Immature natural killer cell (primary cell): ENCODE measurements at regions not wholly inside any gene's neighbourhood (a gene's known extent, or its start where the extent isn't known, plus 50 kb on each side); places are given as distances from the start of the nearest gene placed in this dataset.
"Not testable (repeated sequence)": the region's sequence is repeated elsewhere in the genome, so short reads cannot be mapped to it uniquely, and the experiment has no call there.

ENCODE experiments used
- DNase-seq, 3 donors: peaks; one replicate each; pipeline ENCODE4 v3.0.0; 2022; ENCODE audit warnings: mixed read lengths in 1 of 3
- H3K27ac Mint-ChIP-seq, 6 donors: one replicate each; pipeline ENCODE4 v1.8.0; 2020; ENCODE audit warnings: mixed read lengths in 6 of 6, mild to moderate bottlenecking in 5 of 6, inconsistent platforms in 4 of 6, moderate library complexity in 3 of 6
- H3K27me3 Mint-ChIP-seq, 3 donors: one replicate each; pipeline ENCODE4 v1.8.0; 2020 to 2021; ENCODE audit warnings: low read depth in 3 of 3, mild to moderate bottlenecking in 3 of 3, mixed read lengths in 3 of 3, moderate library complexity in 3 of 3, inconsistent platforms in 1 of 3
- H3K36me3 Mint-ChIP-seq, 3 donors: one replicate each; pipeline ENCODE4 v1.8.0; 2020; ENCODE audit warnings: mixed read lengths in 3 of 3, inconsistent platforms in 2 of 3, mild to moderate bottlenecking in 2 of 3
- H3K4me1 Mint-ChIP-seq, 2 donors: one replicate each; pipeline ENCODE4 v1.8.0; 2020; ENCODE audit warnings: inconsistent platforms in 2 of 2, mild to moderate bottlenecking in 2 of 2, mixed read lengths in 2 of 2, moderate library complexity in 1 of 2
- H3K4me3 Mint-ChIP-seq, 5 donors: one replicate each; pipeline ENCODE4 v1.8.0; 2020; ENCODE audit warnings: mild to moderate bottlenecking in 5 of 5, mixed read lengths in 5 of 5, inconsistent platforms in 3 of 5, moderate library complexity in 3 of 5
- H3K9me3 Mint-ChIP-seq, 6 donors: one replicate each; pipeline ENCODE4 v1.8.0; 2020; ENCODE audit warnings: mild to moderate bottlenecking in 6 of 6, mixed read lengths in 6 of 6, inconsistent platforms in 4 of 6, moderate library complexity in 3 of 6

DNA sequence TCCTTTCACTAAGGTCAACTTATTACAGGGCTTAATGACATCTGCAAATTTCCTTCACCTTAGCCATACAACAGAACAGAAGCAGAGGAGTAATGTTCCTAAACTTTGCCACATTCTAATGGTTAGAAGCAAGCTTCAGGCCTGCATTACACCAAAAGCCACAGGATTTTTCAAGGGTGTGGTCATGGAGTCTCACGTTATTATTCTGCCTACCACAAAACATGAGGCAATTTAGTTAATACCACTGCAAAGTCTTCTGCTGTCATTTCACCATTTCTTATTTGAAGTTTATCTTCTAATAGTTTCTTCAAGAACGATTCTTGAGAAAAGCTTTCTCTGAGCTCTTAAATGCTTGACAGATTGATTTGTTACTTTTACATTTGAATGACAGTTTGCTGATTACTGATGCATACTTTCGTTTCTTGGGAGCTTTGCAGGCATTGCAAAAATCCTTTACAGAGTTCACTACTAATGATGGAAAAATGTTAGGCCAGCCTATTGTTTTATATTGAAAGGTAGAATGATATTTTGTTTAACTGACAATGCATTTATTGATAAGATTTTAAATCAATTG is 1257.1 kb downstream of the NSUN3 start:
- Mint-ChIP-seq H3K27me3 (no peaks in the 10 kb centered on the region), H3K4me3 (no peak overlapping the region), H3K36me3 (no peaks in the 10 kb centered on the region), H3K4me1 (no peaks in the 10 kb centered on the region), H3K9me3 (peaks cover 11 to 47% (median 29%) of the 10 kb centered on the region in 6 donors), H3K27ac (no peak overlapping the region)
- DNase-seq = no peak

DNA sequence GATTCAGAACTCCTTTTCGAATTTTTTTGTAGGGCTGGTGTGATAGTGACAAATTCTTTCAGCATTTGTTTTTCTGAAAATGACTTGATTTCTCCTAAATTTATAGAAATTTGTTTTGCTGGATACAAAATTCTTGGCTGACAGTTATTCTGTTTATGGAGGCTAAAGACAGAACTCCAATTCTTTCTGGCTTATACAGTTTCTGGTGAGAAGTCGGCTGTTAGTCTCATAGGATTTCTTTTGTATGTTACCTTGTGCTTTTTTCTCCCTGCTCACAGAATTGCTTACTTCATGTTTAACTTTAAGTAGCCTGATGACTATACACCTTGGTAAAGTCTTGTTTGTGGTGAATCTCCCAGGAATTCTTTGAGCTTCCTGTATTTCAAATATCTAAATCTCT is 1264.6 kb downstream of the NSUN3 start:
- H3K4me1 Mint-ChIP-seq = no peaks in the 10 kb centered on the region
- peaks cover 15 to 67% (median 45%) of the 10 kb centered on the region in 6 donors for H3K9me3 Mint-ChIP-seq
- H3K27me3 Mint-ChIP-seq = peaks cover 0 to 3% (median 0%) of the 10 kb centered on the region in 3 donors
- H3K27ac Mint-ChIP-seq = no peak overlapping the region
- no peak overlapping the region for H3K4me3 Mint-ChIP-seq
- DNase-seq = no peak
- no peaks in the 10 kb centered on the region for H3K36me3 Mint-ChIP-seq

DNA sequence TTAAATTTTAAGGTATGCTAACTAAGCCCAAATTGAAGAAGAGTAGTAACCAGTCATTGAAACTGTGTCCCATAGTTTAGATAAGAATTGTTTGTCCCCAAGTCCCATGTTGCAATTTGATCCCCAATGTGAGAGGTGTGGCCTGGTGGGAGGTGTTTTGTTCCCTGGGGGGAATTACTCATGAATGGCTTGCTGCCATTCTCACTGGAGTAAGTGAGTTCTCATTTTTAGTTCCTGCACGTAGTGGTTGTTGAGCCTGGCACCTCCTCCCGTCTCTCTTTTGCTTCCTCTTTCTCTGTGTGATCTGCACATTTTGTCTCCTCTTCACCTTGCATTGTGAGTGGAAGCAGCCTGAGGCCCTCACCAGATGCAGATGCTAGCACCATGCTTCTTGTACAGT is 1271.0 kb downstream of the NSUN3 start:
- H3K4me1 Mint-ChIP-seq = no peaks in the 10 kb centered on the region

DNA sequence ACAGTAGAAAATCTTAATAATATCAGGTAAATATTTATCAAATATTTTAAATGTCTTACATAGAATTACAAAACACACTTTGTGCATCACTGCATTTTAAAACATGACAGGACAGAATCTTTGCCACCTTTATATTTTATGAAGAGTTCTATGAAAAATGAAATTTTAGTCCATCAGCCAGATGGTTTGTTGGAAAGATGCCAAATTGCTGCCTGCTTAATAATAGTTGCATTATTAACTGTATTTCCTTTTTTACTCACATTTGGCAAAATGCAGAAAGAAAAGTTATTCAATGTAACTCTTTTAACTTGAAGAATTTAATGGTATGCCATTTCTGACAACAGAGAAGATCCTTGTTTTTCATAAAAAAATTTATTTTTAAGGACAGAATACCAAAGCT is 1271.6 kb downstream of the NSUN3 start:
- Mint-ChIP-seq H3K27ac (no peak overlapping the region), H3K27me3 (peaks cover 0 to 4% (median 0%) of the 10 kb centered on the region in 3 donors), H3K4me1 (no peaks in the 10 kb centered on the region), H3K4me3 (no peak overlapping the region), H3K36me3 (no peaks in the 10 kb centered on the region), H3K9me3 (peaks cover 1 to 22% (median 16%) of the 10 kb centered on the region in 6 donors)
- DNase-seq = no peak

More for the DNA sequence above, 1271.0 kb downstream of the NSUN3 start:
- DNase-seq = no peak
- H3K36me3 Mint-ChIP-seq = no peaks in the 10 kb centered on the region
- H3K27ac Mint-ChIP-seq = no peak overlapping the region
- peaks cover 3 to 28% (median 21%) of the 10 kb centered on the region in 6 donors for H3K9me3 Mint-ChIP-seq
- H3K4me3 Mint-ChIP-seq = no peak overlapping the region
- H3K27me3 Mint-ChIP-seq = peaks cover 0 to 2% (median 0%) of the 10 kb centered on the region in 3 donors

DNA sequence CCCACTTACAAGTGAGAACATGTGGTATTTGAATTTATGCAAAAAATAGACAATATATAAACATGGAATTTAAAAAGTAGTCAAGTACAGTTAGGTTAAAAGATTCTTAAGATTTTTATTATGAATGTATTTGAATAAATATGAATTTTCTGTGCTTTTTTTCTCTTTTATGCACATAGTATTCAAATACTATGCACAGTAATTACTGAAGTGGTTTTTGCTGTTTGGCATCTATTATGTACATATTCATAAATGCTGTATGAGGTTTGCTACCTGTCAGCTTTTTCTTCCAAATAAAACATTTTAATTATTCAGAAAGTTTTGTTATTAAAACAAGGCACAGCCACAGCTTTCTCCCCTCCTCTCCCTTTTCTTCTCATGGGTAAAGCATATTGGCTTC is 1272.7 kb downstream of the NSUN3 start:
- peaks cover 0 to 5% (median 0%) of the 10 kb centered on the region in 3 donors for H3K27me3 Mint-ChIP-seq
- no peak overlapping the region for H3K4me3 Mint-ChIP-seq
- H3K9me3 Mint-ChIP-seq = peaks cover 1 to 20% (median 13%) of the 10 kb centered on the region in 6 donors
- H3K4me1 Mint-ChIP-seq = no peaks in the 10 kb centered on the region
- DNase-seq = no peak
- H3K27ac Mint-ChIP-seq = no peak overlapping the region
- no peaks in the 10 kb centered on the region for H3K36me3 Mint-ChIP-seq

DNA sequence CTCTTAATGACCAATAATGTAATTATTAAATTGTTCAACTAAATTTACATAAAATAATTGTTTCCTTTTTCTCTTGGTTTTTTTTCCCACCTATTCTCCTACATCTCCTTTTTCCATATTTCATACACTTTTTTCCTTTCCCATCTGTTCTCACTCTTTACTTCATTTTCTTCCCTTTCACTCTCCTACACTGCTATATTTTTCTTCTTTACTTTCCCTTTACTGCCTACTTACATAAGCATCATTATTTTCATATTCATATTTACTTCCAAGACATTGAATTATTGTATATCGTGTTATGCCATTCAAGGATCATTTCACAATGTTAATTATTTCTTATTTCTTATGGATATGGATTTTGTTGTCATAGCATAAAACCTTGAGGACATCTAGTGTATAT is 1275.6 kb downstream of the NSUN3 start:
- Mint-ChIP-seq H3K36me3 (no peaks in the 10 kb centered on the region), H3K4me1 (no peaks in the 10 kb centered on the region), H3K27me3 (peaks cover 0 to 5% (median 0%) of the 10 kb centered on the region in 3 donors), H3K4me3 (no peak overlapping the region), H3K27ac (no peak overlapping the region), H3K9me3 (peaks cover 3 to 28% (median 14%) of the 10 kb centered on the region in 6 donors)
- DNase-seq = no peak

DNA sequence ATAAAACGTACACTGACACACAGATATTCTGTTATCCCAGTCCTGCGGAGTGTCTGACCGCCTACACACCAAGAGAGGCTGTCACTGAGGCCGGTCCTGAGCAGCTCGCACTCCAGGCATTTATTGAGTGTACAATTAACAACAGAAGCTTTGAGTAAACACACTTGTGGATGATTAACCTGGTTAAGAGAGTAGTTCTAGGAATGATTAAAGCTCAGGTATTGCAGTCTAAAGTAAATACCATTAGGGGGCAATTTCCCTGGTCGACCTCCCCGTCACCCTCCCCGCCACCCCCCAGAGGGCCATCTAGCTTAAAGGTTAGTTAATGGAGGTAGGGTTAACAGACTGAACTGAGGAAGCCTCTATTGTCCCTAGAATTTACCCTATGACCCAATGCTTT is 1278.5 kb downstream of the NSUN3 start:
- Mint-ChIP-seq H3K36me3 (no peaks in the 10 kb centered on the region), H3K27ac (no peak overlapping the region), H3K27me3 (peaks cover 0 to 9% (median 2%) of the 10 kb centered on the region in 3 donors), H3K4me3 (no peak overlapping the region), H3K4me1 (no peaks in the 10 kb centered on the region), H3K9me3 (peaks cover 3 to 31% (median 18%) of the 10 kb centered on the region in 6 donors)
- DNase-seq = no peak

DNA sequence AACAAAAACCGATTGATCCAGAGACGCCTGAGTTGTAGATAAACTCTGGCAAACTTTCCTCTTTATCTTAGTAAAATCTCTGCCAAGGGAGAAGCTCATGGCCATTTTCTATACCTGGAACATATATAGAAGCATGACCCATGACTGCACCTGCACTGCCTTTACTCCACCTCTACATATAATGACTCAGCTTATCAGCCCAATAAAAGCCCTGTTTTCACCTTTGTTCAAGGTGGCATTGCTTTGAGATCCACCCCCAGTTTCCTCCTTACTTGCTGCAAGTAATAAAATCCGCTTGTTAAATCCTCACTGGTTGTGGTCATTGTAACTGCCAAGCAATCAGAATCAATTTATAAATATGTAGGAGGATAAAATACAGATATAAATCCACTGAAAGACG is 1280.4 kb downstream of the NSUN3 start:
- no peaks in the 10 kb centered on the region for H3K36me3 Mint-ChIP-seq
- H3K27me3 Mint-ChIP-seq = peaks cover 0 to 9% (median 2%) of the 10 kb centered on the region in 3 donors
- no peaks in the 10 kb centered on the region for H3K4me1 Mint-ChIP-seq
- H3K27ac Mint-ChIP-seq = no peak overlapping the region
- no peak overlapping the region for H3K4me3 Mint-ChIP-seq
- H3K9me3 Mint-ChIP-seq = peaks cover 3 to 40% (median 22%) of the 10 kb centered on the region in 6 donors
- DNase-seq = no peak

DNA sequence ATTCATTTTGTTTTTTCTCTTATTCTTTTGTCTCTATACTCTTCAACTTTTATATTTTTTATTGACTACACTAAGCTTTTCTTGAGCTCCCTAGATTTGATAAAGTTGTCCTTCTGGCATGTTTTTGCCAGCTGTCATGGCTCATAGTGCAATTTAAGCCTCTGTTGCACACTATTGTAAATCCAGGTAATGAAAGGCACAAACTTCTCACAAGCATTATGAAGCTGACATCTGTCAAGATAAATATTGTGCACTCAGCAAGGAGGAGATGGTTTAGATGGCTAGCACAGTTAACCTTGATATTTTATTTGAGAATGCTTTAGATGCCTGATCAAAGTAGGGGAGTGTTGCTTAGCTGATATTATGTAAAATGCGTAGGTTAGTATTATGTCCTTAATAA is 1280.9 kb downstream of the NSUN3 start:
- no peak overlapping the region for H3K27ac Mint-ChIP-seq
- H3K27me3 Mint-ChIP-seq = peaks cover 0 to 7% (median 2%) of the 10 kb centered on the region in 3 donors
- peaks cover 2 to 39% (median 20%) of the 10 kb centered on the region in 6 donors for H3K9me3 Mint-ChIP-seq
- no peak for DNase-seq
- H3K4me1 Mint-ChIP-seq = no peaks in the 10 kb centered on the region
- no peaks in the 10 kb centered on the region for H3K36me3 Mint-ChIP-seq
- no peak overlapping the region for H3K4me3 Mint-ChIP-seq

DNA sequence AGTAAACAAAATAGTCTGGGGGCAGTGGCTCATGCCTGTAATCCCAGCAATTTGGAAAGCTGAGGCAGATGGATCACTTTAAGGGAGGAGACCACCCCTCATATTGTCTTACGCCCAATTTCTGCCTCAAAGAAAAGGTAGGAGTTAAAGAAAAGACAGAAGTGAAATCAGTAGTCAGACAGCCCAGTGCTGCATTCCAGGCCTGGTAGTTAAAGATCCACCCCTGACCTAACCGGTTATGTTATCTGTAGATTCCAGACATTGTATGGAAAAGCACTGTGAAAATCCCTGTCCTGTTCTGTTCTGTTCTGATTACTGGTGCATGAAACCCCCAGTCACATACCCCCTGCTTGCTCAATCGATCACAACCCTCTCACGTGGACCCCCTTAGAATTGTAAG is 1285.1 kb downstream of the NSUN3 start:
- not testable (repeated sequence) for H3K27ac Mint-ChIP-seq, H3K4me3 Mint-ChIP-seq, H3K36me3 Mint-ChIP-seq, DNase-seq, H3K4me1 Mint-ChIP-seq, H3K27me3 Mint-ChIP-seq
- H3K9me3 Mint-ChIP-seq = peaks cover 6 to 51% (median 23%) of the 10 kb centered on the region in 6 donors

DNA sequence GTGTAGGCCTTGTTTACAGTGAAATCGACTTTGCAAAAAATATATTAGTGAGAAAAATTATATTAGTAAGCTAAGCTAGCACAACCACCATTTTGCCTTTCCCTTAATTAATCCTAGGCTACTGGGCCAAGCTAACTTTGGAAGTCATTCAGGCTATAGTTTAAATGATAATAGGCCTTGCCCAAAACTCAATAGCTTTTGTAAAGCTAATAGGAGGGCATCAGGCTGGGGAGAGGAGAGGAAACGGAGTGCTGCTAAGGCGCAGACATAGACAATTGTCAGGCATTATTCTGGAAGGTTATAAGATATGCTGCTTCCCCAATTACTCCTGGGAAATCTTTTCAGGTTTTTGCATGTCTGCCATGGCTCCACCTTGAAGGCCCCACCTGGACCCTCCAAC is 1286.0 kb downstream of the NSUN3 start:
- no peak overlapping the region for H3K27ac Mint-ChIP-seq
- H3K4me3 Mint-ChIP-seq = no peak overlapping the region
- peaks cover 0 to 3% (median 2%) of the 10 kb centered on the region in 3 donors for H3K27me3 Mint-ChIP-seq
- H3K9me3 Mint-ChIP-seq = peaks cover 6 to 42% (median 22%) of the 10 kb centered on the region in 6 donors
- no peak for DNase-seq
- H3K4me1 Mint-ChIP-seq = no peaks in the 10 kb centered on the region
- H3K36me3 Mint-ChIP-seq = no peaks in the 10 kb centered on the region

DNA sequence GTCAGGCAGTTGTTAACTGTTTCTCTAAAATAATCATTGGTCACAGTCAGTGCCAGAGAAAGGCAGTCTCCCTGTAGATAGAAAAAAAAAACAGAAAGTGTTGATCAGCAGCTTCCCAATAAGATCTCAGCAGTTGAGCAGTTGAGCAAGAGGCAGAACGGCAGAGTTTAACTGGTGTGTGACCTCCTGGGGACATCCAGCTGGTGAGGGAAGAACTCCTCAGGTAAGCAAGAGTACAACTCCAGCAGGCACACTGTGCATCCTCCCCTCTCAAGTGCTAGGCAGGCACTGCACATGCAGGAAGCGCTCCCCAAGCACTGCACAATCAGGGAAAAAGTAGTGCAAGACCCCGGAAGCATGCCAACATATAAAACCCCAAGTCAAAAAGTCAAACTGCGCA is 1287.2 kb downstream of the NSUN3 start:
- H3K4me1 Mint-ChIP-seq = no peaks in the 10 kb centered on the region
- H3K36me3 Mint-ChIP-seq = no peaks in the 10 kb centered on the region
- no peak overlapping the region for H3K4me3 Mint-ChIP-seq
- peaks cover 6 to 42% (median 20%) of the 10 kb centered on the region in 6 donors for H3K9me3 Mint-ChIP-seq
- no peak overlapping the region for H3K27ac Mint-ChIP-seq
- H3K27me3 Mint-ChIP-seq = peaks cover 0 to 2% (median 0%) of the 10 kb centered on the region in 3 donors
- no peak for DNase-seq

DNA sequence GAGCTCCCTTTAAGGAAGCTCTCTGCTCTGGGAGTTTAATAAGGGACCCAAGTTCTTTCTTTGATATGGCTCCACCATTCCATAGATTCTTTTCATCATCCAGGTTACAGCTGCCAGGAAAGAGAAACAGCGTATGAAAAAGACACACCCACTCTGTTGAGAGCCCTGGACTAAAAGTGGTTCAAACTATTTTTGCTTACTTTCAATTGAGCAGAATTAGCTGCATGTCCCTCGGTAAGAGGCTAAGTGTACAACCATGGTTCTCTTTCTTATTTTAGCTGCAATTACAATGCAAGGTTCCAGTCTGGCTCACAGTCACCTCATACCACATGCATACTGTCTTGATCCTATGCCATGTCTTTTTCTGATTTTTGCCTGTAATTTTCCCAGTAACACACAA is 1288.3 kb downstream of the NSUN3 start:
- Mint-ChIP-seq H3K27me3 (peaks cover 0 to 2% (median 0%) of the 10 kb centered on the region in 3 donors), H3K36me3 (no peaks in the 10 kb centered on the region), H3K4me3 (no peak overlapping the region), H3K4me1 (no peaks in the 10 kb centered on the region), H3K27ac (no peak overlapping the region), H3K9me3 (peaks cover 8 to 42% (median 19%) of the 10 kb centered on the region in 6 donors)
- no peak for DNase-seq

DNA sequence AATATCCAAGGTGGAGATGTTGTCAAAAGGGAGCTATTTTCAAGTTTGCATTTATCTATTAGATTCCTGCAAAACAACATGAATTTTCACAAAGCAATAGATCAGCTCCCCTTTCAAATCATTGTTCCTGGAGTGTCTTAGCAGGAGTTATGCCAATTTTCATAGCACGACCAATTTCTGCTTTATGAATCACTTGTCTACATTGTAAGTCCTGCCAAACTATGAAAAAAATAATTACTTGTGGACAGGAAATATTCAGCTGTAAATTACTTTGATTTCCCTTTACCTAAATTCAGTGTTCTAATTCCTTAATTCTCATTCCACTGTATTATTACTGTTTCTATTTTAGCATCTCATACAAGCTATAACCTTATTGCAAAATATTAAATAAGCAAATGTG is 1289.6 kb downstream of the NSUN3 start:
- no peaks in the 10 kb centered on the region for H3K36me3 Mint-ChIP-seq
- no peak overlapping the region for H3K4me3 Mint-ChIP-seq
- H3K27ac Mint-ChIP-seq = no peak overlapping the region
- peaks cover 0 to 2% (median 0%) of the 10 kb centered on the region in 3 donors for H3K27me3 Mint-ChIP-seq
- H3K4me1 Mint-ChIP-seq = no peaks in the 10 kb centered on the region
- peaks cover 9 to 47% (median 21%) of the 10 kb centered on the region in 6 donors for H3K9me3 Mint-ChIP-seq
- DNase-seq = no peak

DNA sequence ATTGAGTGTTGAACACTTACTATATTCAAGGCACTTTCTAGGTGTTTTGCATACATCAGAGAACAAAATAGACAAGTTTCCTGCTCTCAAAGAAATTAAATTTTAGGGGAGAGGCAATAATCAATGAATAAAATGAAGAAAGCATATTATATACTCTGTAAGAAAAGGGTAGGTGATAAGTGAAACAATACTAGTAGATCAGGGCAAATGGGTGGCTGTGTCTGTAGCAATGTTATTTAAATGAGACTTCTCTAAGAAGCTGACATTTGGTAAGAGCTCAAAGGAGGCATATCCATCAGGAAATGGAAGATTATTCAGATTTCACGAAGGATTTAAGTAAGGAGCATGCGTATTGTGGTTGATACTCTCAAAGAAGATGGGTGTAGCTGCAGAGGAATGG is 1291.6 kb downstream of the NSUN3 start:
- Mint-ChIP-seq H3K4me3 (no peak overlapping the region), H3K27me3 (peaks cover 0 to 2% (median 0%) of the 10 kb centered on the region in 3 donors), H3K36me3 (no peaks in the 10 kb centered on the region), H3K4me1 (no peaks in the 10 kb centered on the region), H3K9me3 (peaks cover 11 to 45% (median 19%) of the 10 kb centered on the region in 6 donors), H3K27ac (no peak overlapping the region)
- no peak for DNase-seq
